ENCODE measurements at regions not wholly inside any gene's neighbourhood (a gene's known extent, or its start where the extent isn't known, plus 50 kb on each side); places are given as distances from the start of the nearest gene placed in this dataset.
"Not testable (repeated sequence)": the region's sequence is repeated elsewhere in the genome, so short reads cannot be mapped to it uniquely, and the experiment has no call there.

DNA sequence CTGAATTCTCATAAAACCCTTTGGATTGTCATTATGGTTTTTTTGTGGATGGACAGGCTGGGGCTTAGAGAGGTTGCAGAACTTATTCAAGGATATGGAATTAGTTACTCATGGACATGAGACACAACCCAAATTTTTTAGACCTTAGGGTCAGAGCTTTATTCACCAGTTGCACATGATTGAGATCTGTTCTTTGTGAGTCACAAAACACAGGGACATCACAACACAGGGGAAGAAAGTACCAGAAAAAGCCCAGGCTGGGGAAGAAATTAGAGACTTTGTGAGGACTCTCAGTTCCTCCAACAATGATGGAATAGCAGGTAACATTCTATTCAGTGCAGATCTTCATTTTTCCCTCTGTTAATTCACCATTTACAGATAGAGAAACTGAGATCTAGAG is 602.4 kb upstream of the CPEB2 start:
- DNase-seq = no peak

DNA sequence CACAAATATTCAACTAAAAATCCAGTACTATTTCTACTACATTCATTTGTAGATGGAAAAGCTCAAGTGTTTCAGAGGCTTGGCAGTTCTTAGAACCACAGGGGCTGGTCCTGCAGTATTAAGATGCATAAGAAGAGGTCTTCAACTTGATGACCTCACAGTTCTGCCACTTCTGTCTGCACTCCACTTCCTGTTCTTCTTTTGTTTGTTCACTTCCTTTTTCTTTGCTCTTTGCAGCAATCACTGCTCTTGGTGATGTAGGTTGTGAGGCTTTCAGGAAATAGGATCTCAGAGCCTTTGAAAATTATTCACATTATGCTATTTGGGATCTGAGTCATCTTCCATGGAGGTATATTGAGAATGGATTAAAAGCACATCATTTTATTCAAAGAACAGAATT is 602.0 kb upstream of the CPEB2 start:
- DNase-seq = no peak

DNA sequence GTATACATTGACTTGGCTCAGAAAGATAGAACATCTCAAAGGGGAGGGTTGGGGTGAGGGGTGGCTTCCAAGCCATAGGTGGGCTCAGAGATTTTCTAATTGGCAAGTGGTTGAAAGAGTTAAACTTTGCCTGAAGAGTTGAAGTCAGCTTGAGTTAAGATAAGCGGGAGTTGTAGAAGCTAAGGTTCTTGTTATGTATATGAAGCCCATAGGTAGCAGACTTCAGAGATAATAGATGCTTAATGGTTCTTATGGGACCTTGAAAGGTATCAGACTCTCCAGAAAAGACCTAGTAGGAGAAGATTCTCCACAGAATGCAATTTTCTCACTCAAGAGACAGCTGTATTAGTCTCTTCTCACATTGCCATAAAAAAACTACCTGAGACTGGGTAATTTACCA is 599.1 kb upstream of the CPEB2 start:
- DNase-seq = no peak

DNA sequence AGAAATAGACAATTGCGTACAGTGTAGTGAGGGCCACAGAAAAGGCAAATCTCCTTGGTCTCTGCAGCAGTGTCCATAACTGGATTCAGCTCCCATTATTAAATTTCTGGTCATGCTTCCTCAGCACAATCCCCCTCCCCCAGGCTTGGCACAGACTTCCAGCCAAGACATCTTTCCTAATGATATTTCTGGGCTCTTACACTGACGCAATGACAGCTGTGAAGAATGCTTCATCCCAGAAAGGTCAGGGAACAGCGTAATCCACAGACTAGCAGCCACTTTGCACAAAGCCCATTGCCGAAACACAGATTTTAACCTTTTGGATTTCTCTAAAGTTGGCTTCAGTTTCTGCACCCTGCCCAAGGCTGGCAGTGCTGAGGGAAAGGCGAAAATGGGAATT is 597.6 kb upstream of the CPEB2 start:
- no peak for DNase-seq

DNA sequence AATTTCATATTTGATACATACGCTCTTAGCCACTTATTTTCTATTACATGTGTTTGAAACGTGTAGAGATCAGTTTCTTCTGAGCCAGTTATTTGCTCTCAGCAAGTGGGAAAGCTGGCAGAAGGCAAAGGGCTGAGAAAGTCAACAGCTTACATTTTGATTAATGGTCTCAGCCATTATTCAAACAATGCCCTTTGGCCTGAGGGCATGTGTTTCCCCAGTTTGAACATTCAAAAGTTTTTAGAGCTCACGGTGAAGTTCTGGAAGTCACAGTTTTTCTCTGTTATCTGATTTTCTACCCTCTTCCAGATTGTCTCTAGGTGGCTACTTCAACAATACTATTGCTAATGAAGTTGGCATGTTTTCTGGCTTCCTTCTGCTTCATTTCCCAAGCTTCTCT is 591.8 kb upstream of the CPEB2 start:
- no peak for DNase-seq

DNA sequence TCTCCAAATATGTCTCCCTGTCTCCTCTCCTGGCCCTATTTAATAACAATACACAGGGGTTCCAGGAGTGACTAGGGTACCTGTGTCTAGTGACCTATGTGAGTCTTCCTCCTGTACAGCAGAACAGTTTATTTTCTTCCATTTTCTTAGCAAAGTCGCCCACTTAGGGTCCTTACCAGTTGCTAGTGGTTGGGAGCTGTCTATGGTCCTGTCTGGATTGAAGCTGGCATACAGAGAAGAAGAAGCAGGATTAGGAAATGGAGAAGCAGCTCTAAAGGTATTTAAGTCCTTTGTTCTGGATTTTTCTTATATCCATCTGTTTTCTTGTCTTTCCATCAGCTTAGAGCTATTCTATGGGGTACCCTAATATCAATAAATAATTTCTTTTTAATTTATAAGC is 587.1 kb upstream of the CPEB2 start:
- no peak for DNase-seq

DNA sequence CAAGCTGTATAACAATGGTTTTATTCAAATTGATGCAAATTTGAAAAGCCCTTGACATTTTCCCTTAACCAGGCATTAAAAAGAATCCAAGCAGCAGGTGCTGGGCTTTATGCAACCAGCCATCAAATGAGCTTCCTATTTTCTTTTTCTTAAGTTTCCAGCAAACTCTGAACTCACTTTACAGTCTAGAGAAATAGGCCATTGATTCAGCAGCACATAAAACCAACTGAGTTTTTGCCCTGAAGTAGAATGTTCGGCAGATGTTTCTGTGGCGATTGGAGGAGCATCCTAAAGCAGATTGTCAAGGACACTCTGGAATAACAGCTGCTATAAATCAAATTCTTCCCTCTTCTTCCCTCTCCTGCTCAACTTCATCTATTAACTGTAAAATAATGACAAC is 582.8 kb upstream of the CPEB2 start:
- DNase-seq = no peak

DNA sequence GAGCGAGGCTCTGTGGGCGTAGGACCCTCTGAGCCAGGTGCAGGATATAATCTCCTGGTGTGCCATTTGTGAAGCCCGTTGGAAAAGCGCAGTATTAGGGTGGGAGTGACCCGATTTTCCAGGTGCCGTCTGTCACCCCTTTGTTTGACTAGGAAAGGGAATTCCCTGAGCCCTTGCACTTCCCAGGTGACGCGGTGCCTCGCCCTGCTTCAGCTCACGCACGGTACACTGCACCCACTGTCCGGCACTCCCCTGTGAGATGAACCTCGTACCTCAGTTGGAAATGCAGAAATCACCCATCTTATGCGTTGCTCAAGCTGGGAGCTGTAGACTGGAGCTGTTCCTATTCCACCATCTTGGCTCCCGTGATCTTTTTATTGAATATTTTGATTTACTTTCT is 576.0 kb upstream of the CPEB2 start:
- DNase-seq = not testable (repeated sequence)

DNA sequence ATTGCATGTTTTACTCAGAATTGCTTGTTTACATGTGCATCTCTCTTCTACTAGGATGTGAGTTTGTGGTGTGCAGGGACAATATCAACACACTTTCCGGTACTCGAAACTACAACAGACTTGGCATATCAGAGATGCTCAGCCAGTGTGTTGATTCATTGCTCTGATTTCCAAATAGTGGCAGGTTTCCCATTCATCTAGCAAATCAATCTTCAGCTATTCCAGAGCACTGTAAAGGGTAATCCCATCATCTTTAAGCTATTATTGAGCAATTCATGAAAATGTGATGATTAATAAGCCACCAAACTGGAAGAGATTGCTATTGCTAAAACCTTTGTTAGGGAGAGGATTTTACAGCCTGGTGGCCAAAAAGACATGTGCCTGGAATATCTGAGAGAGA is 574.2 kb upstream of the CPEB2 start:
- no peak for DNase-seq

DNA sequence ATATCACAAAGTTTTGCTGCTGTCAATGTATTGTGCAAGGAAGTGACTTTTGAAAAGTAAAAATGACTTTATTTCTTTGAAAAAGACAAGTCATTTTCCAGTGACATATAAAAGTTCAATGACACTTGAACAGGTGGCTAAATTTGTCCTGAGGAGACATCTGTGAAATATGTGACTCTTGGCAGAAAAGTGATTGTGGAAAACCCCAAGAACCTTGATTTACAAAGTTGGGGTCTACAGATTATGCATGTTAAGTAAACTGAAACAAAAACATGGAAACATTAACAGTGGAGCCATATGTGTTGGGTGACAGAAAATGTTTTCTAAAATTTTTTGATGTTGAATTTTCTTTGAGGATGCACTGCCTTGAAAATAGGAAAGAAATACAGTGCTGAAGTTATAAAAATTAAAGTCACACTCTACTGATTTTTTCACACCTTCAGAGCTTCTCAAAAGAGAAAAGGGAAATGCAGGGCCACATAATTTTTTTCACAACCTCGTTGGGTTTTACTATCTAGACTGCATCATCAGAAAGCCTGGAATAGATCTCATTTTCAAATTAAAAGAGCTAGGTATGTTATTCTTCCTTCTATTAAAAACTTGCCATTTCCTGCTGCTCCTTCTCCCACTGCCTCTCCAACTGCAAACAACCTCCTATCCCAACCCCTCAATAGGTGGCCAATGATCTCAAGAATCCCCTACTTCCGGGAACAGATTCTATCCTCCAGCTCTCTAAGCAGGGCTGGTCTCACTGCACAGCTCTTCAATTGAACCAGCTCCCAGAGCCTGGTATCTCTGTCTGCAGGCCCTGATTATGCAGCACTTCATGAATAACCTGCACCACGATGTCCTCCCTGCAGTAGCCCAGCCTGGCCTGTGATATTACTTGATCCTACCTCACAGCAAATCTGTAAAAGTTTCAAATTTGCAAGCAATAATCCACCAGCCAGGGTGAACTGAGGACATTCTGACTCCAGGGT is 570.8 kb upstream of the CPEB2 start:
- no peak for DNase-seq

DNA sequence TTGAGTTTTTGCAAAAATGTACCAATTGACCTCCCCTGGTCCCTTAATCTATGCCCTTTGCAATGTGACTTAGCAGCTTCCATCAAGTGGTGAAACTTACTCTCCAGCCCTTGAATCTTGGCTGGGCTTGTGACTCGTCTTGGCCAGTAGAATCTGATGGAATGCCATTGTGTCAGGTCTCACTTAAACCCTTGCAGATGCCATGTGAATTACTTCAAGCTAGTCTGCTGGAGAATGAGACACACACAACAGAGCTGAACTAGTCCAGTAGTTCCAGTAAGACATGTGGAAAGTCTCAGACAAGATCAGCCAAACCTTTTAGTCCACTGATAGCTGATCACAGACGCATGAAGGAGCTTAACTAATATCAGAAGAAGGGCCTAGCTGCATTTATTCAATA is 567.8 kb upstream of the CPEB2 start:
- no peak for DNase-seq

DNA sequence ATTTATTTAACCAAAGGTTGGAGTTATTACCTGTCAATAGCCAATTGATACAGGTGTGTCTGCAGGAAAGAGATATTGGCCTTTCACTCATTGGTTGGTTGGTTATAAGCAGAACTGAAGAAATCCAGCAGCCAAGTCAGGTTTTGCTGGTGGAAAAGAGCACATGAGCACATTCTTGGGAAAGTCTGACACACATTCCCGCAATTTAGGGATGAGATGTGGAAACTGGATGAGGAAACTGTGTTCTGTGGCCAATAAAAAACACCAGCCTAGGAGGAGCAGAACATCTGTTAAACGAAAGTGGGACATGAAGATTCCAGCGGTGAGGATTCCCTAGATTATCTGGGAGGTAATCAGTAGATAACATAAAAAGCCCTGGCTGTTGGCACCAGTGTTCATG is 567.4 kb upstream of the CPEB2 start:
- DNase-seq = no peak

DNA sequence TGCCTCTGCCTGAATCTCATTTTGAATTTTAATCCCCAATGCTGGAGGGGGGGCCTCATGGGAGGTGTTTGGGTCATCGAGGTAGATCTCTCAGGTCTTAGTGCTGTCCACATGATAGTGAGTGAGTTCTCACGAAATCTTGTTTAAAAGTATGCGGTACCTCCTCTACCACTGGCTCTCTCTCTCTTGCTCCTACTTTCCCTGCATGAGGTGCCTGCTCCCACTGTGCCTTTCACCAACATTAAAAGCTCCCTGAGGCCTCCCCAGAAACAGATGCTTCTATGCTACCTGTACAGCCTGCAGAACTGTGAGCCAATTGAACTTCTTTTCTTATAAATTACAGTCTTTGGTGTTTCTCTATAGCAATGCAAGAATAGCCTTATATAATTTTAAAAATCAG is 560.7 kb upstream of the CPEB2 start:
- DNase-seq = no peak

DNA sequence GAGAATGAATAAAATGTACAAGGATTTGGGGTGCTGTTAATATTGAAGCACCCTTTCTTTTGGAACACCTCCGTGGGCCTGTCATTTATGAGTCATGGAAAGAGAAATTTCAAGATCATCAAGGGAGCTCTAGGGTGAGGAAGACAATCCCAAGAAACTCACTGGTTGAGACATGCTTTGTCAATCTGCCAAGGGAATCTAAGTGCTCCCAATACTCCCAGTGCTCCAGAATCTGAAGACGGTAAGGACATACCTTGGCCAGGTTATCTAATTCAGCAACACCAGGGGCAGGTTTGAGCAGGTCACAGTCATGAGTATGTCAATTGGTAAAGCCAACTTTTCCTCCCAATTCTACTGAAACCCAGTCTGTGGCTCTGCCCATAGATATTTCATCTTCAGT is 556.4 kb upstream of the CPEB2 start:
- DNase-seq = no peak

DNA sequence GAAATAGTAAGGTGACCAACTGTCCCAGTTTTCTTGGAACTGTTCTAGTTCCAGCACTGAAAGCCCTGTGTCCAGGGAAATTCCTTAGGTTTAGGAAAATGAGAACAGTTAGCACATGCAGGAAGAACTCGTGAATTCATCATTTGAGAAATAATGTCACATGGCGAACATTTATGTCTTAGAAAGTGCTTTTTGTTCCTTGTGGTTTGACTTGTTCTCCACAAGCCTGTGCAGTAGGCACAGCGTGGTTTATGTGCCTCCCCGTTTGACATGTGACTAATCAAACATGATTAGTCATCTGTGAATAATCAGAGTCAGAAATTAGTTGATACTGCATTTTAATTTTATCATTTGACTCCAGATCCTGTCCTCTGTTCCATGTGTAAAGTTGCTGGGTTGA is 556.0 kb upstream of the CPEB2 start:
- DNase-seq = no peak

DNA sequence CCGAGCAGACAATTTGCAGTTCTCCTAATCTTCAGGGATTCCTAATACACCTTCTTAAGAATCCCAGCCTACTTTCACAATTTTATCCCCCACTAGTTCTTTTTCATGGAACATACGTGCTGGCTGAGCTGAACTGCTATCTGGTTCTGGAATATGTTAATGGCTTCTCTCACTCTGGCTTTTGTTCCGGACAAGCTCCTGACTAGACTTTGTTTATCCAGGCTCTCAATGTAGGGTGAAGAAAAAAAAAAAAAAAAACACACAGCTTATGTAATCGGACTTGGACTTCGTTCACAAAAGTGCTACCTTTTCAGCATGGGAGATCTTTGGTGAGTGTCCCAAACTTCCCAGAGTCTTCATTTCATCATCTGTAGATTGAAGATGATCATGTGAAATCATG is 555.4 kb upstream of the CPEB2 start:
- DNase-seq = no peak

DNA sequence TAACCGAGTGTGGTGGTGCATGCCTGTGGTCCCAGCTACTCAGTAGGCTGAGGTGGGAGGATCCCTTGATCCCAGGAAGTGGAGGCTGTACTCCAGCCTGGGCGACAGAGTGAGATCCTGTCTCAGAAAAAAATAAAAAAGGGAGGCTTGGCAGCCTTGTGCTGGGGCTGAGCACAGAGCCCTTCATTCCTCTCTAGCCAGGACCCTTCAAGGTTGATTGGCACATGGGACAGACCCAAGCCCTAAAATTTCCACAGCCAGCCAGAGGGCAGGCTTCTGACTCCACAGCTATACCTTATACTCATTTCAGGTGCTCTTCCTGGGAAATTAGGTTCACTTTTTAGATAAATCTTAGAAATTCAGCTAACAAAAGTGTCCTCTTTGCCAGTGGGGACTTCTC is 553.0 kb upstream of the CPEB2 start:
- DNase-seq = no peak

DNA sequence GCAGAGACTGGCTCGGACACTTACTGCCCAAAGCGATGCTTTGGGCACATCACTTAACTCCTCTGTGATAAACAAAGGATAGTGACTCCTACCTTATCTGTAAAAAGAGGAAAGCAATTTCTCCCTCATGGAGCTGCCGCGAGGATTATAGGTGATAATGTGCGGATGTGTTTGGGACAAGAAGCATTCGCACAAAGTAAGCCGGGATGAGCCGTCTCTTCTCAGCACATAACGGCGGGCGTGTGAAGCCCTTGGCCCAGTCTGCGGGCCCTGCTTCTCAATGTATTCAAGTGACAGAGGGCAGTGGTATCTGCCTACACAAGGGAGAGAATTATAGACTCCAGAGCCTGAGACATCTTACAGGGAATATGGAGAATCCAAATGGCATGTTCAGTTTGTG is 550.3 kb upstream of the CPEB2 start:
- no peak for DNase-seq

DNA sequence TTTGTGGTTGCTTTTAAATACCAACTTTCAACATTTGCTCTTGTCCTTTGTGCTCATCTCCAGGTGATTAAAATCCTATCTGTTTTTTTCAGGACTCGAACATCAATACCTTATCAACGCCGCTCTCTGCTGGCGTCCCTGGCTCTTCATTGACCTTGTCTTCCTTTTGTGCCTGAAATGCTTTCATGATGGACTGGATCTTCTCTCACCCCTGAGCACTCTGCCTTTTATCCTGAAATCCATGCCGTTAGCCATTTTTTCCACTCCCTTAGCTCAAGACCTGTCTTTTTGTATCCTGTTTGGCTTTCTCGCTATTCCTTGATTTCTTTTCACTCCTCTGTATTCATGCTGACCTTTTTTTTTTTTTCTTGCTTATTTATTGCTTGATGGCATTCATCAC is 549.5 kb upstream of the CPEB2 start:
- DNase-seq = no peak

DNA sequence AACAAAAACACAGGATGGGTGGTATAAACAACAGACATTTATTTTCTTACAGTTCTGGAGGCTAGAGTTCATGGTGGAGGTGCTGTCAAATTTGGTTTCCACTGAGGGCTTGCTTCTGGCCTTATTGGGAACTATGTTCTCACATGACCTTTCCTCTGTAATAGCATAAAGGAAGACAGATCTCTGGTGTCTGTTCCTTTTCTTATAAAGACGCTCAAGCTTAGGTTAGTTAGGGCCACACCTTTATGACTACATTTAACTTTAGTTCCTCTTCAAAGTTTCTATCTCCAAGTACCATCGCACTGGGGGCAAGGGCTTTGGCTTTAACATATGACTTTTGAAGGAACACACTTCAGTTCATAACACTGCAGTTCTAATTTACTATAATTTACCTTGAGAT is 543.8 kb upstream of the CPEB2 start:
- DNase-seq = no peak

DNA sequence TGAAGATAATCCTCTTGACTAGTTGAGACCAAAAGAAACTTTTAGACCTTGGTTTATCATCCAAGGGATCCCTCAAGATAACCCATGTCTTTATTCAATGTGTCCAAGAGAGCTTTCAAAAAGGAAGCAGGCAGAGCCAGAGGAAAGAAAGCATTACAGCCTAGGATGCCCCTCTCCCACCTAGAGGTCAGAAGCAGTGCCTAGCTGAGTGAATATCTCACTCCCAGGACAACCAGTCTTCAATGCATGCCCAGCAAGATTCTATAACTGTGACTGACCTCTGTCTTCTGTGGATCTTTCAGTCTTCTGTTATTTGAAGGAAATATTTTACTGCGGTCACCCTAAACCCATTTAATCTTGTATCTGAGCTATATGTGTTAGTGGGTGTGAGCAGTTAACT is 537.2 kb upstream of the CPEB2 start:
- DNase-seq = no peak

DNA sequence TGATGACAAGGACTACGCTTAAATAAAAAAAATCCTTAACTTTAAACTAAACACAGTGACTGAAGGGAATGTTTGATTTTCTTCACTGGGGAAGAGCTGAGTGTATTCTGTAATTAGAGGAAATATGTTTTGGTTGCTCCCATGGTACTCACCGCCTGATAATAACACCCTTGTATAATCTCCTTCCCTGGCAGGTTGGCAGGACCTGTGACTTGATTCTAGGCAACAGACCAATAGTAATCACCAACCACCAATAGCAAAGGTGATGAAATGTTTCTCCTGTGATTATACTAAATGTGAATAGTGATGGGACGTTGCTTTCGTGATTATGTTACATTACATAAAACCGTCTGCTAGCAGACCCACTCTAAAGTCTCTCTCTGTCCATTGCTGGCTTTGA is 536.8 kb upstream of the CPEB2 start:
- DNase-seq = no peak

DNA sequence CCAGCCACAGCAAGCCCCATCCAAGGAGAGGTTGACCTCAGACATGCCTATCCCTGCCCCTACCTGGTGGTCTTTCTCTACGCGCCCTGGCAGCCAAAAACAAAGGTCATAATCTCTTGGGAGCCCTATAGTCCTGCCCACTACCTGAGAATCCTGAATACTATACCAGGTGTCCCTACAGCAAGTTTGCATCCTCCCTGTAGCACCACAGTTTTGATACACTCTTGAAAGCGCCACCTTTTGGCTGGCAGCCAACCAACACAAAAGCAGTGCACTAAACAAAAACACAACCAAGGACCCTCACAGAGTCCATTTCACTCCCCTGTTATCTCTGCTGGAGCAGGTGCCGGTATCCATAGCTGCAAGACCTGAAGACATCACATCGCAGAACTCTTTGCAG is 523.8 kb upstream of the CPEB2 start:
- DNase-seq = no peak

DNA sequence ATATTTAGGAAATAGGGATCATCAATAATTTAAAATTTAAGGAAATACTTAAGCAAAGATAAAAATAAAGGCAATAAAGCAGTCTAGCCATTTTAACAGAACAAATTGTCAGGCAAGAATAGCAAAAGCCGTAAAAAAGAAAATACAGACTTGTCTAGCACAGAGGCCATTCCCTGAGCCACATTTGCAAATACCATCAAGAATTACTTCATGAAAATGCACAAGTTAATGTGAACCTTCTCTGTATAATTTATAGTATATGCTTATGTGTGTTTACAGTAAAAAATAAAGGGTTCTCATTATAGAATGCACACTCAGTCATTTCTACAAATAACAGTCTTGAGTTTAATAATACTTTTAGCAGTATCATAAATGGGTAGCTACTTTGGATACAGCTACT is 505.9 kb upstream of the CPEB2 start:
- no peak for DNase-seq

DNA sequence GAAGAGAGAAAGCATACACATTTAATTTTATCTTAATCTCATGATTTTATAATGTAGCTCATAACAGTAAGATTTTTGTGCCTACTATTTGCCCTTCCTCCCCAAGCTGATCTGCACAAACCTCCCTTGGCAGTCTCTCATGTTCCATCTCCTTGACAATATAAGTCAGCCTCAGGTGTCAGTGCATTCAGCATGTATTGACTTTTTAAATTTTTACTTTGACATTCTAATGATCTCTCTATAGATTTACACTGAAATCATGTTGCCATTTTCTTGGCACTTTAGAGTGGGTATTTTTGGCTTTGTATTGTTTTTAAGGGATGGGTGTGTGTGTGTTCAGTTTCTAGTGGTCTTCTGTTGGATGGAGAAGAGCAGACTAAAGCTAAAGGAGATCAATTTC is 505.3 kb upstream of the CPEB2 start:
- DNase-seq = no peak

Data from stimulated activated CD4-positive, alpha-beta T cell treated with anti-CD3 and anti-CD28 coated beads, Interleukin-15, amount 100 ng/mL, for 24 hours (primary cell).